ENCODE measurements at regions not wholly inside any gene's neighbourhood (a gene's known extent, or its start where the extent isn't known, plus 50 kb on each side); places are given as distances from the start of the nearest gene placed in this dataset.

DNA sequence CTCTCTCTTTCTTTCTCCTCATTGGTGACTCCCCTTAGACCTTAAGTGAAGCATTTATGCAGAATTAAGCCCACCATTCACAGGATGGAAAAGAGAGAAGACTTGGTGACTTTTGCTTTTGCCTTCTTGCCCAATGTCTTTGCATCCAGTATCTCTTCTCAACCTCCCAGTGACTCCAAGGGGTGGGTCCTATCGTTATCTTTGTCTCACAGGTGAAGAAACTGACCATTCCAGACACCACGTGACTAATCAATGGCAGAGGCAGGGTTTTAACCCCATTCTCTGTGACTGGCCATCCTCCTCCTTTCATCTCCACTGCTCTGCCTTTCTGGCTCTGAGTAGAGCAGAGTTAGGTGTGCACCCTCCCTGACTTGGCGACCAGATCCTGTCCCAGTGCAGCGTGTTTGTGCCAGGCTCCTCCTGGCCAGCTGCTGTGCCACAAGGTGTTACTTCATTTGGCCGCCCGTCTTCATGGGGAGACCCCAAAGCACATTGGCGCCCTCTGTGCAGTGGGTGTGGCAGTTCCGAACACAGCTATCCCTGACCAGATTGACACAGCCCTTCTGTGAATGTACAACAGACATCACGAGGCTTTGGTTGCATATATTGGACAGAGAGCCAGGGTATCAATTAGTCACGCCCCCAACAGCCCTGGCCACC lies 501.3 kb downstream of the CD83 start:
- H3F3A ChIP-seq (replicated peaks; ENCODE audit: low read depth), result no peaks in the 10 kb centered on the region
- TF ChIP-seq, protein P1, sequence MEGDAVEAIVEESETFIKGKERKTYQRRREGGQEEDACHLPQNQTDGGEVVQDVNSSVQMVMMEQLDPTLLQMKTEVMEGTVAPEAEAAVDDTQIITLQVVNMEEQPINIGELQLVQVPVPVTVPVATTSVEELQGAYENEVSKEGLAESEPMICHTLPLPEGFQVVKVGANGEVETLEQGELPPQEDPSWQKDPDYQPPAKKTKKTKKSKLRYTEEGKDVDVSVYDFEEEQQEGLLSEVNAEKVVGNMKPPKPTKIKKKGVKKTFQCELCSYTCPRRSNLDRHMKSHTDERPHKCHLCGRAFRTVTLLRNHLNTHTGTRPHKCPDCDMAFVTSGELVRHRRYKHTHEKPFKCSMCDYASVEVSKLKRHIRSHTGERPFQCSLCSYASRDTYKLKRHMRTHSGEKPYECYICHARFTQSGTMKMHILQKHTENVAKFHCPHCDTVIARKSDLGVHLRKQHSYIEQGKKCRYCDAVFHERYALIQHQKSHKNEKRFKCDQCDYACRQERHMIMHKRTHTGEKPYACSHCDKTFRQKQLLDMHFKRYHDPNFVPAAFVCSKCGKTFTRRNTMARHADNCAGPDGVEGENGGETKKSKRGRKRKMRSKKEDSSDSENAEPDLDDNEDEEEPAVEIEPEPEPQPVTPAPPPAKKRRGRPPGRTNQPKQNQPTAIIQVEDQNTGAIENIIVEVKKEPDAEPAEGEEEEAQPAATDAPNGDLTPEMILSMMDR (conservative IDR thresholded peaks at IDR 0.05; ENCODE audit: low read depth in 2 of 2), result peak in 1 of 2 experiments; percentile 27; a peak in 2 of 4 replicates
- no peak for TF ChIP-seq EZH2 (IDR thresholded peaks at IDR 0.05; ENCODE audit: low read depth, unreplicated experiment)
- Mint-ChIP-seq H3K4me1 (peaks cover 20% of the 10 kb centered on the region), H3K9me3 (peaks cover 21% of the 10 kb centered on the region; the same call in 2 of the 3 replicates), H3K27me3 (ENCODE audit: insufficient read depth, low read depth, poor library complexity) (peaks cover 9% of the 10 kb centered on the region), H3K36me3 (ENCODE audit: low read depth) (peaks cover 13% of the 10 kb centered on the region), H3K27ac (no peak overlapping the region), H3K4me3 (no peak overlapping the region)
- ATAC-seq (no peak), DNase-seq (ENCODE audit: low spot score) (no peak)
- no peak overlapping the region for H3K4me2 ChIP-seq
- H3K27me3 ChIP-seq (ENCODE audit: insufficient read depth), result no peaks in the 10 kb centered on the region
- no peak overlapping the region for H2AFZ ChIP-seq
- peaks cover 15% of the 10 kb centered on the region for H3K4me1 ChIP-seq (ENCODE audit: insufficient read depth)
- no peaks in the 10 kb centered on the region for H3K79me2 ChIP-seq (replicated peaks; ENCODE audit: insufficient read depth)
- no peak overlapping the region for H3K27ac ChIP-seq (ENCODE audit: low read depth)
- peaks cover 5% of the 10 kb centered on the region; the same call in 1 of the 2 replicates for H3K9me2 ChIP-seq (ENCODE audit: insufficient read depth)
- no peaks in the 10 kb centered on the region for H3K36me3 ChIP-seq (ENCODE audit: insufficient read depth)
- H3K4me3 ChIP-seq, result no peak overlapping the region
- no peaks in the 10 kb centered on the region for H4K20me1 ChIP-seq (replicated peaks; ENCODE audit: insufficient read depth)

DNA sequence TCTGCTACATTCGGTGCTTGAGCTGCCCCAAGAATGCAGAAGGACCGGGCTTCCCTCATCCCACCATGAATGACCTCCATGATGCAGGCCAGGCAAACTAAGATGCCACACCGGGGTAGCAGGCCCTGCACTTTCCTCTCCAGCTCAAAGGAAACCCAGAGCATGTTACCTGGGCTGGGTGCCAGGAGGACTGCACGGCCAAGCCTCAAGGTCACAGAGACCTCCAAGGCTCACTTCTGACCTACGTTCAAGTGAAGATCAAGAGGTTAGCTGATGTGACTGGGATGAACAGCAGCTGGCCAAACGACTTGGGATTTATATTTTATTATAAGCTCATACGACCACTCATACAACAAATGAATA lies 501.8 kb downstream of the CD83 start:
- peaks cover 5% of the 10 kb centered on the region; the same call in 1 of the 2 replicates for H3K9me2 ChIP-seq (ENCODE audit: insufficient read depth)
- DNase-seq (ENCODE audit: low spot score), result no peak
- no peaks in the 10 kb centered on the region for H3K36me3 ChIP-seq (ENCODE audit: insufficient read depth)
- no peak overlapping the region for H3K4me3 Mint-ChIP-seq
- H3K4me2 ChIP-seq, result no peak overlapping the region
- peaks cover 13% of the 10 kb centered on the region for H3K27me3 Mint-ChIP-seq (ENCODE audit: insufficient read depth, low read depth, poor library complexity)
- peaks cover 21% of the 10 kb centered on the region; the same call in 2 of the 3 replicates for H3K9me3 Mint-ChIP-seq
- H3K4me1 ChIP-seq (ENCODE audit: insufficient read depth), result peaks cover 15% of the 10 kb centered on the region
- H3K4me3 ChIP-seq, result no peak overlapping the region
- H3K27me3 ChIP-seq (ENCODE audit: insufficient read depth), result no peaks in the 10 kb centered on the region
- H3K79me2 ChIP-seq (replicated peaks; ENCODE audit: insufficient read depth), result no peaks in the 10 kb centered on the region
- peaks cover 13% of the 10 kb centered on the region for H3K36me3 Mint-ChIP-seq (ENCODE audit: low read depth)
- H4K20me1 ChIP-seq (replicated peaks; ENCODE audit: insufficient read depth), result no peaks in the 10 kb centered on the region
- no peak overlapping the region for H3K27ac Mint-ChIP-seq
- TF ChIP-seq STAT1 (IDR thresholded peaks at IDR 0.05; ENCODE audit: unreplicated experiment) (no peak), EZH2phosphoT487 (IDR thresholded peaks at IDR 0.05; ENCODE audit: unreplicated experiment) (no peak), EZH2 (IDR thresholded peaks at IDR 0.05; ENCODE audit: low read depth, unreplicated experiment) (no peak), CREB1 (CRISPR knock-in tag; IDR thresholded peaks at IDR 0.05; ENCODE audit: low read depth) (no peak)
- TF ChIP-seq, protein P2, sequence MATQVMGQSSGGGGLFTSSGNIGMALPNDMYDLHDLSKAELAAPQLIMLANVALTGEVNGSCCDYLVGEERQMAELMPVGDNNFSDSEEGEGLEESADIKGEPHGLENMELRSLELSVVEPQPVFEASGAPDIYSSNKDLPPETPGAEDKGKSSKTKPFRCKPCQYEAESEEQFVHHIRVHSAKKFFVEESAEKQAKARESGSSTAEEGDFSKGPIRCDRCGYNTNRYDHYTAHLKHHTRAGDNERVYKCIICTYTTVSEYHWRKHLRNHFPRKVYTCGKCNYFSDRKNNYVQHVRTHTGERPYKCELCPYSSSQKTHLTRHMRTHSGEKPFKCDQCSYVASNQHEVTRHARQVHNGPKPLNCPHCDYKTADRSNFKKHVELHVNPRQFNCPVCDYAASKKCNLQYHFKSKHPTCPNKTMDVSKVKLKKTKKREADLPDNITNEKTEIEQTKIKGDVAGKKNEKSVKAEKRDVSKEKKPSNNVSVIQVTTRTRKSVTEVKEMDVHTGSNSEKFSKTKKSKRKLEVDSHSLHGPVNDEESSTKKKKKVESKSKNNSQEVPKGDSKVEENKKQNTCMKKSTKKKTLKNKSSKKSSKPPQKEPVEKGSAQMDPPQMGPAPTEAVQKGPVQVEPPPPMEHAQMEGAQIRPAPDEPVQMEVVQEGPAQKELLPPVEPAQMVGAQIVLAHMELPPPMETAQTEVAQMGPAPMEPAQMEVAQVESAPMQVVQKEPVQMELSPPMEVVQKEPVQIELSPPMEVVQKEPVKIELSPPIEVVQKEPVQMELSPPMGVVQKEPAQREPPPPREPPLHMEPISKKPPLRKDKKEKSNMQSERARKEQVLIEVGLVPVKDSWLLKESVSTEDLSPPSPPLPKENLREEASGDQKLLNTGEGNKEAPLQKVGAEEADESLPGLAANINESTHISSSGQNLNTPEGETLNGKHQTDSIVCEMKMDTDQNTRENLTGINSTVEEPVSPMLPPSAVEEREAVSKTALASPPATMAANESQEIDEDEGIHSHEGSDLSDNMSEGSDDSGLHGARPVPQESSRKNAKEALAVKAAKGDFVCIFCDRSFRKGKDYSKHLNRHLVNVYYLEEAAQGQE (IDR thresholded peaks at IDR 0.05; ENCODE audit: unreplicated experiment), result no peak
- TF ChIP-seq, protein P1 (conservative IDR thresholded peaks at IDR 0.05; ENCODE audit: low read depth in 2 of 2), result no peak
- TF ChIP-seq, protein P3, sequence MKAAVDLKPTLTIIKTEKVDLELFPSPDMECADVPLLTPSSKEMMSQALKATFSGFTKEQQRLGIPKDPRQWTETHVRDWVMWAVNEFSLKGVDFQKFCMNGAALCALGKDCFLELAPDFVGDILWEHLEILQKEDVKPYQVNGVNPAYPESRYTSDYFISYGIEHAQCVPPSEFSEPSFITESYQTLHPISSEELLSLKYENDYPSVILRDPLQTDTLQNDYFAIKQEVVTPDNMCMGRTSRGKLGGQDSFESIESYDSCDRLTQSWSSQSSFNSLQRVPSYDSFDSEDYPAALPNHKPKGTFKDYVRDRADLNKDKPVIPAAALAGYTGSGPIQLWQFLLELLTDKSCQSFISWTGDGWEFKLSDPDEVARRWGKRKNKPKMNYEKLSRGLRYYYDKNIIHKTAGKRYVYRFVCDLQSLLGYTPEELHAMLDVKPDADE (IDR thresholded peaks at IDR 0.05), result no peak
- H3K4me1 Mint-ChIP-seq, result peaks cover 20% of the 10 kb centered on the region
- no peak for ATAC-seq
- H3F3A ChIP-seq (replicated peaks; ENCODE audit: low read depth), result no peaks in the 10 kb centered on the region
- H3K27ac ChIP-seq (ENCODE audit: low read depth), result no peak overlapping the region
- no peak overlapping the region for H2AFZ ChIP-seq
